Calu3 (cell line): ENCODE measurements at regions not wholly inside any gene's neighbourhood (a gene's known extent, or its start where the extent isn't known, plus 50 kb on each side); places are given as distances from the start of the nearest gene placed in this dataset.
A peak's percentile ranks its signal among the peaks of the same experiment; 100 is the strongest.

Experiments used
- BruUV-seq: library from RNA; stranded (reverse); fragments of 400-500 nt; replicated peaks from 2 replicates; lab custom pipeline; 2021; lab: Mats Ljungman, UMichigan
- CTCF ChIA-PET: fragments of 300-600 bp; sonication (Branson Sonifier 250); formaldehyde crosslinking; loops from one replicate; lab custom pipeline; 2022; ENCODE audit warnings: antibody characterized with exemption; lab: Charles Lee
- DNase-seq: peaks from one replicate; pipeline ENCODE4 v3.0.0; 2022
- H3K27ac Mint-ChIP-seq: one replicate; pipeline ENCODE4 v1.8.0; 2022; ENCODE audit warnings: mixed read lengths; ENCODE audit not compliant: unreplicated experiment
- H3K27me3 Mint-ChIP-seq: one replicate; pipeline ENCODE4 v1.8.0; 2022; ENCODE audit warnings: mixed read lengths; ENCODE audit not compliant: unreplicated experiment
- H3K36me3 Mint-ChIP-seq: one replicate; pipeline ENCODE4 v1.8.0; 2022; ENCODE audit warnings: mild to moderate bottlenecking, moderate library complexity, mixed read lengths; ENCODE audit not compliant: insufficient read depth, unreplicated experiment
- H3K4me1 Mint-ChIP-seq: one replicate; pipeline ENCODE4 v1.8.0; 2022; ENCODE audit warnings: mild to moderate bottlenecking, low read depth, mixed read lengths; ENCODE audit not compliant: unreplicated experiment
- H3K4me3 Mint-ChIP-seq: one replicate; pipeline ENCODE4 v1.8.0; 2022; ENCODE audit warnings: mild to moderate bottlenecking, low read depth, moderate library complexity, mixed read lengths; ENCODE audit not compliant: unreplicated experiment
- H3K9me3 Mint-ChIP-seq: one replicate; pipeline ENCODE4 v1.8.0; 2022; ENCODE audit warnings: low read depth, mixed read lengths; ENCODE audit not compliant: unreplicated experiment
- intact Hi-C: fragments of 100-400 bp; cut with micrococcal nuclease; formaldehyde crosslinking; loops from one replicate; pipeline ENCODE4 v1.10.0; 2022; ENCODE audit not compliant: unreplicated experiment
- TF ChIP-seq, protein P1 (sequence below): fragments of 200-600 bp; IDR thresholded peaks from one replicate; pipeline ENCODE4 v1.8.0; 2022; ENCODE audit warnings: antibody characterized with exemption; ENCODE audit not compliant: unreplicated experiment

DNA sequence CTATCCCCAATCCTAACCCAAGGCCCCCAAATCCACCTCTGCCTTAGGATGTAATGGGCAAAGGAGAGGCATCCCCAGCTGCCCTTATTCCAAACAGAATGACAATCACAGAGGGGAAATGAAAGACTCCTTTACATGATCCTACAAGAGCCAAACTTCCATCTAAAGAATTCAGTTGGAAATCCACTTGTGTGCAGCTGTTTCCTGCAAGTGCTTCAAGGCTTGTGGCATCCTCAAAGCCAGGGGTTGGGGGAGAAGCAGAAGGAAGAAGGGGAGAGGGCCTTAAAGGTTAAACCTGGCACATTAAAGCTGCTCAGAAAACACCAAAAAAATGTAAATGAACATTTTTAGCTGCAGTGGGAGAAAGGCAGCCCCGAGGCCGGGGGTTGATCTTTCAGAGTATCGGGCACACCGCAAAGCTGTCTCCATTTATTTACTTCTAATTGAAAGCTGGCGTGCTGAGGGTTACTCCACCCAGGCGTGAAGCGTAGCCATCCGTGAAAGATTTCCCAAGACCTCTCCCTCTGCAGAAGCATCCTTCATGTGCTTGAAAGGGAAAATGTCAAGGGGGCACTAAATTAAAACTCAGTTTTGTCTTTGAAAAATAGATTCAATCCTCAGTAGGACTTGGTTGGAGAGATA, 217.8 kb downstream of the SHQ1 start:
- no peak overlapping the region for H3K27ac Mint-ChIP-seq
- no TSS peak for BruUV-seq
- H3K4me3 Mint-ChIP-seq, result no peak overlapping the region
- H3K4me1 Mint-ChIP-seq, result peaks cover 32% of the 10 kb centered on the region
- H3K36me3 Mint-ChIP-seq, result peaks cover 11% of the 10 kb centered on the region
- no peak for DNase-seq
- TF ChIP-seq, protein P1, sequence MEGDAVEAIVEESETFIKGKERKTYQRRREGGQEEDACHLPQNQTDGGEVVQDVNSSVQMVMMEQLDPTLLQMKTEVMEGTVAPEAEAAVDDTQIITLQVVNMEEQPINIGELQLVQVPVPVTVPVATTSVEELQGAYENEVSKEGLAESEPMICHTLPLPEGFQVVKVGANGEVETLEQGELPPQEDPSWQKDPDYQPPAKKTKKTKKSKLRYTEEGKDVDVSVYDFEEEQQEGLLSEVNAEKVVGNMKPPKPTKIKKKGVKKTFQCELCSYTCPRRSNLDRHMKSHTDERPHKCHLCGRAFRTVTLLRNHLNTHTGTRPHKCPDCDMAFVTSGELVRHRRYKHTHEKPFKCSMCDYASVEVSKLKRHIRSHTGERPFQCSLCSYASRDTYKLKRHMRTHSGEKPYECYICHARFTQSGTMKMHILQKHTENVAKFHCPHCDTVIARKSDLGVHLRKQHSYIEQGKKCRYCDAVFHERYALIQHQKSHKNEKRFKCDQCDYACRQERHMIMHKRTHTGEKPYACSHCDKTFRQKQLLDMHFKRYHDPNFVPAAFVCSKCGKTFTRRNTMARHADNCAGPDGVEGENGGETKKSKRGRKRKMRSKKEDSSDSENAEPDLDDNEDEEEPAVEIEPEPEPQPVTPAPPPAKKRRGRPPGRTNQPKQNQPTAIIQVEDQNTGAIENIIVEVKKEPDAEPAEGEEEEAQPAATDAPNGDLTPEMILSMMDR, result no peak
- intact Hi-C loops, result no loop called here
- no peaks in the 10 kb centered on the region for H3K9me3 Mint-ChIP-seq
- CTCF ChIA-PET, result no interaction called here
- peaks cover 8% of the 10 kb centered on the region for H3K27me3 Mint-ChIP-seq

DNA sequence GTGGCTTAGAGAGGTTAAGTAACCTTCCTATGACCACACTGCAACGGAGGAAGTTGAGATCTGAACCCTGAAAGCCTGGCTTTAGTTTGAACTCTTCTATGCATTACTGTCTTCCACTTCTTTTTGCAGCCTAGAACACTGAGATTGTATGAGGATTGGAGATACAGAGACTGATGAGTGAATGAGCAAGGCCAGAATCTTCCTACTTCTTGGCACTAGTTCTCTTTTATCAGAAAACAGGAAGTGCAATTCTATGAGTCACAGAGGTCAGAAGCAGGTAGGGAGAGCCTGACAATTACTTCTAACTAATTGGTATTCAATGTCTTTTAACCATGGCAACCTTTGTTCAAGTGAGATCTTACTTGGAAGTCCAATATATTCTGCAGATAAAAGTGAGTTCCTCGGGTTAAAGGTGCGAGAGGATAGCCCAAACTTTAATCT, 219.0 kb downstream of the SHQ1 start:
- BruUV-seq, result no TSS peak
- Mint-ChIP-seq H3K9me3 (no peaks in the 10 kb centered on the region), H3K4me3 (no peak overlapping the region), H3K27me3 (no peaks in the 10 kb centered on the region), H3K36me3 (peaks cover 11% of the 10 kb centered on the region), H3K27ac (no peak overlapping the region), H3K4me1 (peaks cover 38% of the 10 kb centered on the region)
- intact Hi-C loops, result no loop called here
- TF ChIP-seq, protein P1, result no peak
- CTCF ChIA-PET, result no interaction called here
- DNase-seq, result no peak

DNA sequence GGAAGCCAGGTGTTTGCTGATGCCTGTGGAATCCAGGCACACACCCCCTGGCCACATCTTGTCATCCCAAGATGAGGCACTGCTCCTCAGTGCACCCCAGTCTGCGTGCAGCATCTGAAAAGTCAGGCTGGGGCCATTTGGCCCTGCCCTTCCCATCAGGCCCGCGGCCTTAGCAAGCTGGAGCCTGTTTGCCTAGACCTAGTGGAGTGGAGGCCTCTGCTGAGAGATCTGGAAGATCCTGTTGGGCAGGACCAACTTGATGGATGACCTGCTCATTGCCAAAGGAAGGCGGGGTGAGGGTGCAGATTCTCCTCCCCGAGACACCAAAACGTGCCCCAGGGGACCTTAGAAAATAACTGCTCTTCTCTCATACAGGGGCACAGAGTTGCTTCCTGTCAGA, 220.2 kb downstream of the SHQ1 start:
- H3K27me3 Mint-ChIP-seq, result no peaks in the 10 kb centered on the region
- intact Hi-C loops, result no loop called here
- BruUV-seq, result no TSS peak
- DNase-seq, result peak; percentile 78
- H3K9me3 Mint-ChIP-seq, result no peaks in the 10 kb centered on the region
- peaks cover 11% of the 10 kb centered on the region for H3K36me3 Mint-ChIP-seq
- H3K4me1 Mint-ChIP-seq, result peaks cover 38% of the 10 kb centered on the region
- CTCF ChIA-PET, result interaction anchor here (0.6 to 1.3 kb wide), 2 partner anchors 17 to 38 kb away, joined by 3 to 6 read pairs; no protein-coding TSS in a partner anchor
- peak overlapping the region; percentile 72 for H3K27ac Mint-ChIP-seq
- H3K4me3 Mint-ChIP-seq, result no peak overlapping the region
- TF ChIP-seq, protein P1, result no peak

DNA sequence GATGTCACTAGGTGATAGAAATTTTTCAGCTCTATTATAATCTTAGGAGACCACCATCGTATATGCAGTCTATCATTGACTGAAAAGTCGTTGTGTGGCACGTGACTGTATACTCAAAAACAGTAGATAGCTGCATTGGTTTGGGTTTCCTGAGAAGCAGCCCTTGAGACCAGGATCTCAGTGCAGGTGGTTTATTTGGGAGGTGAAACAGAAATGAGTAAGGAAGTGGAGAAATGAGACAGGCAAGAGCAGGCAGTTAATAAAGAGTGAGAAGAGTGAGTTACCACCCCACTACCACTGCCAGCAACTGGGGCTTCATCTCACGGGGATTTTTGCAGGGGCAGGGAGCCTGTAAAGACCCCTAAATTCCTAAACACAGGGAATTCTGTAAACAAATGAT, 221.0 kb downstream of the SHQ1 start:
- CTCF ChIA-PET, result interaction anchor here (0.6 to 1.3 kb wide), 2 partner anchors 38 to 76 kb away, joined by 3 to 7 read pairs; no protein-coding TSS in a partner anchor
- peaks cover 11% of the 10 kb centered on the region for H3K36me3 Mint-ChIP-seq
- DNase-seq, result no peak
- no peaks in the 10 kb centered on the region for H3K9me3 Mint-ChIP-seq
- intact Hi-C loops, result no loop called here
- H3K27ac Mint-ChIP-seq, result no peak overlapping the region
- BruUV-seq, result no TSS peak
- no peaks in the 10 kb centered on the region for H3K27me3 Mint-ChIP-seq
- TF ChIP-seq, protein P1, result no peak
- no peak overlapping the region for H3K4me3 Mint-ChIP-seq
- H3K4me1 Mint-ChIP-seq, result peaks cover 38% of the 10 kb centered on the region
